ENCODE measurements at regions not wholly inside any gene's neighbourhood (a gene's known extent, or its start where the extent isn't known, plus 50 kb on each side); places are given as distances from the start of the nearest gene placed in this dataset.

DNA sequence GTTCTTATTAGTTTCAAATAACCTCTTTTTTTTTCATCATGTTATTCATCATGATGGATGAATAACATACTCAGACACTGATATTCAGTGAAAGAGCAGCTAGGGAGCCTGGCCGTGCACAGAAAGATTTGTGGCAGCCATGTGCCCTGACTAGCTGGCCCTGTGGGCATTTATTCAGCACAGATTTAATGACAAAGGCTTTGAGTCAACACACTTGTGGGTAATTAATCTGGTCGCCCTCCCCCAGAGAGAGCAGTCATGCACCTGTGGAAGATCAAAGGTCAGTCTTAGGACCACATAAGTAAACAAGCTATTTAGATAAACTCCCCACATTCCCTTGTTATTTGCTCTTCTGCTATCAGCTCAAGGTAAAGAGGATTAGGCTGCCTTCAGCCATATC lies 153.2 kb upstream of the HMCN1 start:
- intact Hi-C loops (cut with DNase I; ENCODE audit: low total_unique reads): no loop called here
- H3K27me3 ChIP-seq: no peaks in the 10 kb centered on the region
- no peaks in the 10 kb centered on the region for H3K9me3 ChIP-seq
- no peak overlapping the region for H3K4me3 ChIP-seq
- no peak overlapping the region for H3K27ac ChIP-seq
- no peaks in the 10 kb centered on the region for H3K4me1 ChIP-seq
- WGBS, 2 donors: 91 to 94% methylated on average over 2 of the region's 2 CpGs
- TF ChIP-seq, protein P1, sequence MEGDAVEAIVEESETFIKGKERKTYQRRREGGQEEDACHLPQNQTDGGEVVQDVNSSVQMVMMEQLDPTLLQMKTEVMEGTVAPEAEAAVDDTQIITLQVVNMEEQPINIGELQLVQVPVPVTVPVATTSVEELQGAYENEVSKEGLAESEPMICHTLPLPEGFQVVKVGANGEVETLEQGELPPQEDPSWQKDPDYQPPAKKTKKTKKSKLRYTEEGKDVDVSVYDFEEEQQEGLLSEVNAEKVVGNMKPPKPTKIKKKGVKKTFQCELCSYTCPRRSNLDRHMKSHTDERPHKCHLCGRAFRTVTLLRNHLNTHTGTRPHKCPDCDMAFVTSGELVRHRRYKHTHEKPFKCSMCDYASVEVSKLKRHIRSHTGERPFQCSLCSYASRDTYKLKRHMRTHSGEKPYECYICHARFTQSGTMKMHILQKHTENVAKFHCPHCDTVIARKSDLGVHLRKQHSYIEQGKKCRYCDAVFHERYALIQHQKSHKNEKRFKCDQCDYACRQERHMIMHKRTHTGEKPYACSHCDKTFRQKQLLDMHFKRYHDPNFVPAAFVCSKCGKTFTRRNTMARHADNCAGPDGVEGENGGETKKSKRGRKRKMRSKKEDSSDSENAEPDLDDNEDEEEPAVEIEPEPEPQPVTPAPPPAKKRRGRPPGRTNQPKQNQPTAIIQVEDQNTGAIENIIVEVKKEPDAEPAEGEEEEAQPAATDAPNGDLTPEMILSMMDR (IDR thresholded peaks at IDR 0.05): no peak
- TF ChIP-seq POLR2A (IDR thresholded peaks at IDR 0.05): no peak
- DNase-seq: no peak
- H3K36me3 ChIP-seq (ENCODE audit: low read depth, missing control alignments): no peaks in the 10 kb centered on the region

GRCh38 chr1:185578293-185578692 lies 155.9 kb upstream of the HMCN1 start:
- no peak for DNase-seq
- no peak for TF ChIP-seq POLR2A (IDR thresholded peaks at IDR 0.05)
- TF ChIP-seq, protein P1 (IDR thresholded peaks at IDR 0.05): no peak
- Histone ChIP-seq H3K4me1 (no peaks in the 10 kb centered on the region), H3K36me3 (ENCODE audit: low read depth, missing control alignments) (no peaks in the 10 kb centered on the region), H3K4me3 (no peak overlapping the region), H3K27ac (no peak overlapping the region), H3K27me3 (no peaks in the 10 kb centered on the region), H3K9me3 (no peaks in the 10 kb centered on the region)
- intact Hi-C loops (cut with DNase I; ENCODE audit: low total_unique reads): no loop called here
- 46 to 64% methylated on average over 3 of the region's 3 CpGs for WGBS, 2 donors

- 91 to 96% methylated on average over 4 of the region's 4 CpGs for WGBS, 2 donors
- intact Hi-C loops (cut with DNase I; ENCODE audit: low total_unique reads): no loop called here
- Histone ChIP-seq H3K4me1 (no peaks in the 10 kb centered on the region), H3K9me3 (no peaks in the 10 kb centered on the region), H3K36me3 (ENCODE audit: low read depth, missing control alignments) (no peaks in the 10 kb centered on the region), H3K27me3 (no peaks in the 10 kb centered on the region), H3K4me3 (no peak overlapping the region), H3K27ac (no peak overlapping the region)
- TF ChIP-seq, protein P1 (IDR thresholded peaks at IDR 0.05): no peak
- TF ChIP-seq POLR2A (IDR thresholded peaks at IDR 0.05): no peak
- DNase-seq: no peak
Measured at GRCh38 chr1:185574139-185574875, 159.9 kb upstream of the HMCN1 start.

- DNase-seq: no peak
- H3K4me3 ChIP-seq: no peak overlapping the region
- WGBS, 2 donors: 49 to 81% methylated on average over 2 of the region's 2 CpGs
- H3K27ac ChIP-seq: no peak overlapping the region
- H3K27me3 ChIP-seq: no peaks in the 10 kb centered on the region
- no peaks in the 10 kb centered on the region for H3K4me1 ChIP-seq
- no peaks in the 10 kb centered on the region for H3K9me3 ChIP-seq
- intact Hi-C loops (cut with DNase I; ENCODE audit: low total_unique reads): no loop called here
- TF ChIP-seq POLR2A (IDR thresholded peaks at IDR 0.05): no peak
- TF ChIP-seq, protein P1 (IDR thresholded peaks at IDR 0.05): no peak
- H3K36me3 ChIP-seq (ENCODE audit: low read depth, missing control alignments): no peaks in the 10 kb centered on the region
Measured at GRCh38 chr1:185573677-185574076, 160.5 kb upstream of the HMCN1 start.

- H3K36me3 ChIP-seq (ENCODE audit: low read depth, missing control alignments): no peaks in the 10 kb centered on the region
- no peak overlapping the region for H3K27ac ChIP-seq
- no peaks in the 10 kb centered on the region for H3K9me3 ChIP-seq
- no peaks in the 10 kb centered on the region for H3K27me3 ChIP-seq
- 76 to 78% methylated on average over 3 of the region's 3 CpGs for WGBS, 2 donors
- DNase-seq: no peak
- TF ChIP-seq POLR2A (IDR thresholded peaks at IDR 0.05): no peak
- no peak overlapping the region for H3K4me3 ChIP-seq
- intact Hi-C loops (cut with DNase I; ENCODE audit: low total_unique reads): no loop called here
- no peaks in the 10 kb centered on the region for H3K4me1 ChIP-seq
Measured at GRCh38 chr1:185573162-185573561, 161.0 kb upstream of the HMCN1 start.
